Psoas muscle (tissue), 7 donors: ENCODE measurements at regions not wholly inside any gene's neighbourhood (a gene's known extent, or its start where the extent isn't known, plus 50 kb on each side); places are given as distances from the start of the nearest gene placed in this dataset.

ENCODE experiments used
- ATAC-seq, 4 donors: fragments of 200-7000 bp; cut with Tn5 transposase; one replicate each; pipeline ENCODE4 v1.9.1; 2020; ENCODE audit warnings: moderate library complexity in 3 of 4, mild to moderate bottlenecking in 2 of 4
- DNase-seq, 2 donors: peaks; one replicate each; pipeline ENCODE4 v3.0.0-alpha.2; 2020
- H3K27ac ChIP-seq: fragments of 200-600 bp; one replicate; pipeline ENCODE4 v1.8.0; 2022
- H3K27me3 ChIP-seq, 3 donors: fragments of 200-600 bp in 1 of 3; one replicate each; pipeline versions ENCODE4 v1.6.1 to v1.8.0; 2013 to 2022; ENCODE audit warnings: low read length in 2 of 3, mild to moderate bottlenecking in 2 of 3, moderate library complexity in 1 of 3; ENCODE audit not compliant: insufficient read depth in 3 of 3
- H3K36me3 ChIP-seq, 2 donors: fragments of 200-600 bp in 1 of 2; one replicate each; pipeline versions ENCODE4 v1.6.1 to v1.8.0; 2013 to 2022; ENCODE audit warnings: low read depth in 1 of 2, mild to moderate bottlenecking in 1 of 2, moderate library complexity in 1 of 2; ENCODE audit not compliant: insufficient read depth in 1 of 2
- H3K4me1 ChIP-seq: fragments of 200-600 bp; one replicate; pipeline ENCODE4 v1.8.0; 2022
- H3K4me3 ChIP-seq: fragments of 200-600 bp; one replicate; pipeline ENCODE4 v1.8.0; 2022; ENCODE audit warnings: mild to moderate bottlenecking
- H3K9me3 ChIP-seq: fragments of 200-600 bp; one replicate; pipeline ENCODE4 v1.8.0; 2022
- CTCF ChIP-seq: fragments of 200-600 bp; IDR thresholded peaks from one replicate; pipeline ENCODE4 v1.8.0; 2022; ENCODE audit warnings: antibody characterized with exemption
- WGBS, 3 donors: extraction: QIAGEN DNeasy Blood & Tissue Kit; methylation state at CpG; one replicate each; pipeline versions ENCODE4 v1.1.6 to v1.1.7; 2013; 5-methylcytosine and 5-hydroxymethylcytosine counted together
- intact Hi-C, 2 donors: fragments of 100-400 bp; cut with DNase I; formaldehyde crosslinking; loops; one replicate each; pipeline versions ENCODE4 v1.11.0 to v1.14.2; 2022
- donor health status: healthy with polysubstance abuse.
- donor health status: DM: no; HTN: no; CAD: no; lungs with moderate emphysema.
- donor health status: Bipolar disorder and iron deficiency.
- donor health status: healthy.
- donor health status: DM: yes; HTN: yes; CAD: no.
- donor health status: DM: no; HTN: no; CAD: no.
- donor health status: DM: yes; HTN: yes; CAD: no.

DNA sequence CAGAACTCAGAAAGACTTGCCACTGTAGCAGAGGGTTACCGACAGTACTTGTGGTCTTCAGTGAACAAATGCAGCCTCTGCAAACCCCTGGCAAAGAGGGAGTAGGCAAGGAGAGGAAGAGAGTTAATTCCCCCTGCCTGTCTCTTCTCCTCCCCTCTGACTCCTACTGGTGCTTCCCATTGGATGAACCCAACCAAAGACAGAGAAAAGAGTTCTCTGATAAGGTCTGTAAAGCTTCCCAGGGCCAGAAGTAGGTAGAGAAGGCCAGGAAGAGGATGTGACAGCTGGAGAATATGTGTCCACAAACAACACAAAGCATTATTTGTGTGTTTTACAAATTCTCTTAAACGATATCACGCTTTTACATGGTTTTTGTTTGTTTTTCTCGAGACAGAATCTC, 66.6 kb upstream of the GPCPD1 start:
- Histone ChIP-seq H3K27ac (no peak overlapping the region), H3K4me1 (no peaks in the 10 kb centered on the region), H3K9me3 (no peaks in the 10 kb centered on the region), H3K36me3 (no peaks in the 10 kb centered on the region), H3K4me3 (no peak overlapping the region), H3K27me3 (no peaks in the 10 kb centered on the region)
- no peak for DNase-seq
- 79 to 87% (median 81%) methylated on average over 4 of the region's 4 CpGs for WGBS, 3 donors
- ATAC-seq = no peak
- TF ChIP-seq CTCF = no peak
- intact Hi-C loops = no loop called here

GRCh38 chr20:5675103-5676091, 64.6 kb upstream of the GPCPD1 start:
- H3K27ac ChIP-seq = no peak overlapping the region
- no peak for ATAC-seq
- no peaks in the 10 kb centered on the region for H3K4me1 ChIP-seq
- H3K4me3 ChIP-seq = no peak overlapping the region
- H3K9me3 ChIP-seq = no peaks in the 10 kb centered on the region
- H3K36me3 ChIP-seq = no peaks in the 10 kb centered on the region
- intact Hi-C loops = no loop called here
- no peaks in the 10 kb centered on the region for H3K27me3 ChIP-seq
- 89 to 92% (median 91%) methylated on average over 12 of the region's 12 CpGs for WGBS, 3 donors
- DNase-seq = no peak
- TF ChIP-seq CTCF = no peak

GRCh38 chr20:5674176-5674660, 63.4 kb upstream of the GPCPD1 start:
- intact Hi-C loops = no loop called here
- no peak overlapping the region for H3K27ac ChIP-seq
- no peaks in the 10 kb centered on the region for H3K9me3 ChIP-seq
- no peaks in the 10 kb centered on the region for H3K4me1 ChIP-seq
- no peaks in the 10 kb centered on the region for H3K27me3 ChIP-seq
- ATAC-seq = no peak
- H3K4me3 ChIP-seq = no peak overlapping the region
- 70 to 87% (median 81%) methylated on average over 3 of the region's 3 CpGs for WGBS, 3 donors
- TF ChIP-seq CTCF = no peak
- H3K36me3 ChIP-seq = no peaks in the 10 kb centered on the region
- DNase-seq = no peak

DNA sequence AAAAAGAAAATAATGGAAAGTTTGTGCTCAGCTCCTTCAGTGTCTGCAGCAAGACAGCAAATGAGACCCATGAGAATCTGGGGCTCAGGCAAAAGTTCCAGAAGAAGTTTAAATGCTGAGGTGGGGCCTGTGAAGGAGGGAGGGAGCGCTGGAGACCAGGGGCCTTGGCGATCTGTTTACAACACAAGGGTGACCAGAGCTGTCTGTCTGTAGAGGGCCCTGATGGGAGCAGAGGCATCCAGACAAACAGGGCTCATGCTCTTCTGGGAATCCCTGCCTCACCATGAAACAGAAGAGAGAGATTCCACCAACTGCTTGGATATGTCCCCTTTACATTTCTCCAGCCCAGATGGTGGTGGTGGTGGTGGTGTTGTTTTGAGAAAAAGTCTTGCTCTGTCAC, 60.1 kb upstream of the GPCPD1 start:
- no peak for DNase-seq
- 91 to 94% (median 91%) methylated on average over 2 of the region's 2 CpGs for whole genome bisulfite sequencing, 3 donors
- ATAC-seq = no peak
- Histone ChIP-seq H3K4me1 (no peaks in the 10 kb centered on the region), H3K9me3 (no peaks in the 10 kb centered on the region), H3K4me3 (no peak overlapping the region), H3K27me3 (no peaks in the 10 kb centered on the region), H3K27ac (no peak overlapping the region), H3K36me3 (no peaks in the 10 kb centered on the region)
- TF ChIP-seq CTCF = no peak
- intact Hi-C loops = no loop called here
